A549 (cell line): ENCODE measurements at regions not wholly inside any gene's neighbourhood (a gene's known extent, or its start where the extent isn't known, plus 50 kb on each side); places are given as distances from the start of the nearest gene placed in this dataset.

Source experiments
- NFE2L2 ChIP-seq: fragments of 150-350 bp; conservative IDR thresholded peaks from 2 replicates; pipeline ENCODE4 v1.6.1; 2014; ENCODE audit warnings: low read length
- POLR2A ChIP-seq: IDR thresholded peaks from 2 replicates; pipeline ENCODE4 v1.6.1; 2012; ENCODE audit warnings: mild to moderate bottlenecking, low read length
- RARB ChIP-seq: fragments of 250-450 bp; sonication (Bioruptor Pico); IDR thresholded peaks from 2 replicates; pipeline ENCODE4 v1.8.0; 2021; ENCODE audit warnings: mild to moderate bottlenecking, moderate library complexity
- TF ChIP-seq, protein P1 (sequence below): IDR thresholded peaks from 2 replicates; pipeline ENCODE4 v1.6.1; 2012
- TF ChIP-seq, protein P2 (sequence below): fragments of >200 bp; sonication (Bioruptor Twin); formaldehyde crosslinking; IDR thresholded peaks from 3 replicates; pipeline ENCODE4 v1.5.1; 2016

DNA sequence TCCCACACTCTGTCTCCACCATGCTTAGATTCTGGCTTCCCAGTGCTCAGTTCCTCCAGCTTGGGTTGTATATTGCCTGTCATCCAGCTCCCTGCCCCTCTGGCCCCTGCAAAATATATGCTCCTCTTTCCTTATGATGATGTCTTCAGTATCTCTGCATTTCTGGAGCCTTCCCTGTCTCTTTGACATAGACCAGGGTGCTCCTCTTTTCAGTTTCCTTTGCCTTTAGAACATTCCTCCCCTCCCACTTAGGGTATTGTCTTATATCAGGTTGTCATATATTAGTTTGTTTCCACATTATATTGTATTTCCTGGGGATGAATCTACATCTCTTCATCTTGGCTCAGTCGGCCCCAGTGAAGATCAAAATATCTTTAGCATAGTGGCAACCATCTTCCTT lies 526.4 kb downstream of the MID1IP1 start:
- no peak for TF ChIP-seq POLR2A
- TF ChIP-seq, protein P1, sequence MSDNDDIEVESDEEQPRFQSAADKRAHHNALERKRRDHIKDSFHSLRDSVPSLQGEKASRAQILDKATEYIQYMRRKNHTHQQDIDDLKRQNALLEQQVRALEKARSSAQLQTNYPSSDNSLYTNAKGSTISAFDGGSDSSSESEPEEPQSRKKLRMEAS = no peak
- TF ChIP-seq, protein P2, sequence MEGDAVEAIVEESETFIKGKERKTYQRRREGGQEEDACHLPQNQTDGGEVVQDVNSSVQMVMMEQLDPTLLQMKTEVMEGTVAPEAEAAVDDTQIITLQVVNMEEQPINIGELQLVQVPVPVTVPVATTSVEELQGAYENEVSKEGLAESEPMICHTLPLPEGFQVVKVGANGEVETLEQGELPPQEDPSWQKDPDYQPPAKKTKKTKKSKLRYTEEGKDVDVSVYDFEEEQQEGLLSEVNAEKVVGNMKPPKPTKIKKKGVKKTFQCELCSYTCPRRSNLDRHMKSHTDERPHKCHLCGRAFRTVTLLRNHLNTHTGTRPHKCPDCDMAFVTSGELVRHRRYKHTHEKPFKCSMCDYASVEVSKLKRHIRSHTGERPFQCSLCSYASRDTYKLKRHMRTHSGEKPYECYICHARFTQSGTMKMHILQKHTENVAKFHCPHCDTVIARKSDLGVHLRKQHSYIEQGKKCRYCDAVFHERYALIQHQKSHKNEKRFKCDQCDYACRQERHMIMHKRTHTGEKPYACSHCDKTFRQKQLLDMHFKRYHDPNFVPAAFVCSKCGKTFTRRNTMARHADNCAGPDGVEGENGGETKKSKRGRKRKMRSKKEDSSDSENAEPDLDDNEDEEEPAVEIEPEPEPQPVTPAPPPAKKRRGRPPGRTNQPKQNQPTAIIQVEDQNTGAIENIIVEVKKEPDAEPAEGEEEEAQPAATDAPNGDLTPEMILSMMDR = no peak
- TF ChIP-seq RARB = no peak
- no peak for TF ChIP-seq NFE2L2
